Activated T-cell treated with anti-CD3 and anti-CD28 coated beads for 24 hours (primary cell): ENCODE measurements at regions not wholly inside any gene's neighbourhood (a gene's known extent, or its start where the extent isn't known, plus 50 kb on each side); places are given as distances from the start of the nearest gene placed in this dataset.

Source experiments
- DNase-seq: peaks from one replicate; pipeline ENCODE4 v3.0.0-alpha.2; 2020; ENCODE audit warnings: low read depth

GRCh38 chr3:103653996-103654395 is 1219.2 kb downstream of the ZPLD1 start:
- DNase-seq = no peak

DNA sequence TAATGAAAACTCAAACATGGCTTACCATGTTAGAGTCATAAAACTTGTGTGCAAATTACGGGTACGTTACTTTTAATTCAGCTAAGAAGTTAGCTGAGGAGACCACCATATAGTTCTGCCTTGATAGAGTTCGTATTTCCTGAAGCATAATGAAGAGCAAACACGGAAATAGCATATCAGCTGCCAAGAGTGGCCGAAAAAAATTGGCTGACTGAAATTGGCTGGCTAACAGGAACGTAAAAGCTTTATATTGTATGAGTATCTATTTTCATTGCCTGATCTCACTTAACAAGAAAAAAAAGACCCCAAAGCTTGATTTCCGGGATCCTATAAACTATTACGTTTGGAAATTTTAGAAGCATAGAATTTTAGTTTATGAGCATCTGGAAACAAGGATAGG is 1222.9 kb downstream of the ZPLD1 start:
- DNase-seq = no peak

DNA sequence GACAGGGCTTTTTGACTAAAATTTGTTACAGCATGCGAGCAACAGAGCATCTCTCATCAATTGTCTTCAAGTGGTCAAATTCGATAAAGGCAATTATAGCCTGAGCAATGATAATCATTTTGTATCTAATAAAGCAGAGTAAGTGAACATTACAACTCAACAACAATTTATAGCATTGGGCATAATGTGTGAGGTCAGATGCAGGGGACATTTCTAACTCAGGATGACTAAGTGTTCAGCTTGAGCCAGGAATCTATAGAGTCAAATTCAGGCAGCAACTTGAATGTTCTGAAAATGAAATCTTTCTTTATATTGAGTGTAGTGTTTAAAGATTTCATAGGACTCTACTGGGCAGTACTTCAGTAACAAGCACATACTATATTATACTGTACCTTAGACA is 1226.0 kb downstream of the ZPLD1 start:
- DNase-seq = no peak

GRCh38 chr3:103662591-103662990 is 1227.8 kb downstream of the ZPLD1 start:
- no peak for DNase-seq

- no peak for DNase-seq
These were observed 1237.5 kb downstream of the ZPLD1 start for GRCh38 chr3:103672346-103672745.

- no peak for DNase-seq
These were observed 1250.1 kb downstream of the ZPLD1 start for GRCh38 chr3:103684904-103685303.

- DNase-seq = no peak
These were observed 1251.1 kb downstream of the ZPLD1 start for GRCh38 chr3:103685939-103686338.

GRCh38 chr3:103690536-103690935 is 1255.7 kb downstream of the ZPLD1 start:
- DNase-seq = no peak

GRCh38 chr3:103693831-103694230 is 1259.0 kb downstream of the ZPLD1 start:
- no peak for DNase-seq

DNA sequence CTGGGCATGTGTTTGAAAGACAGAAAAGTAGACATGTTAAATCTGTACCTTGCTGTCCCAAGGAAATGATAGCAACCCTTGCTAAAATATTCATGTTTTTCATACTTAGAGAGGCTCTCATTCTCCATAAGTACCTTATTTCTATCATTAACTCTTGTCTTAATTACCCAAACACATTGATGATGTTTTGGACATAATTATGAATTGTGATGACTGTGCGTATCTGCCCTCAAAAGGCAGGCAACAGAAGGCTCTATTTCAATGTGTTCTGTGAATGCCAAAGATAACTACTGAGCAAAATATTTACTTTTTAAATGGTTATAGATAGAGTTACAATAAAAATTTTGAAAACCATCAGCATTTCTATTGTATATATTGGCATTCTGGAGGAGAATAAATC is 1263.8 kb downstream of the ZPLD1 start:
- no peak for DNase-seq

GRCh38 chr3:103699228-103699627 is 1264.4 kb downstream of the ZPLD1 start:
- no peak for DNase-seq

DNA sequence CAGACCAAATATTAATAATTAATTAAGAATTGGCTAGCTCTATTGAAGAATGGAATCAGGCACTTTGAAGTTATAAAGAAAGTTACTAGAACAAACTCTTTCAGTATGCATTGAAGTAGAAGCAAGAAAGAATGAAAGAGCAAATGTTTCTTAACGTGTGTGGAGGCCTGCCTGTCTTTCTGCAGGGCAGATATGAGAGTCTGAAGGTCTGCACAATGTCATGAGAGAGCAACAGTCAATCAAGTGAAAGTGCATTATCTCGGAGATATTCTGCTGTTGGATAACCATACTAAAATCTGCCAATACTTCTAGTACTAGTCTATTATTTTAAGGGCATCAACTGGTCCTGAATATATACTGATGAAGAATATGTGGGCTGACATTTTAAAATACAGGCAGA is 1270.8 kb downstream of the ZPLD1 start:
- no peak for DNase-seq

- DNase-seq = no peak
These were observed 1271.9 kb downstream of the ZPLD1 start for GRCh38 chr3:103706671-103707070.

DNA sequence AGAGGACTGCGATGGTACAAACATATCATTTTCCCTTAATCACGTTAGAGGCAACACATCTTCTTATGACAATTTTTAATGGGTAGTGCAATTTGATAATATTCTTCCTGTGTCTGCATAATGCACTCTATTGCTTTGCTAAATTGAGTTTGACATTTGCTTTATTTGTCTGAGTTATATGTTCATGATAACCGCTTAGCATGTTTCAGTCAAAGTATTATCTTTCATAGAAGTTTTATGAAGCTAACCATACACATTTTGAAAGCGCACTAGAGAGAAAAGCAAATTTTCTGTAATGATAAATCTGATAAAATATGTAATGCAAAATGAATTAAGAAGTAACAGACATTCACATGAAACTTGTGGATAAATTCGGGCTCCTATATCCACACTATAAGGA is 1276.9 kb downstream of the ZPLD1 start:
- no peak for DNase-seq

- no peak for DNase-seq
These were observed 1277.6 kb downstream of the ZPLD1 start for GRCh38 chr3:103712320-103713008.

DNA sequence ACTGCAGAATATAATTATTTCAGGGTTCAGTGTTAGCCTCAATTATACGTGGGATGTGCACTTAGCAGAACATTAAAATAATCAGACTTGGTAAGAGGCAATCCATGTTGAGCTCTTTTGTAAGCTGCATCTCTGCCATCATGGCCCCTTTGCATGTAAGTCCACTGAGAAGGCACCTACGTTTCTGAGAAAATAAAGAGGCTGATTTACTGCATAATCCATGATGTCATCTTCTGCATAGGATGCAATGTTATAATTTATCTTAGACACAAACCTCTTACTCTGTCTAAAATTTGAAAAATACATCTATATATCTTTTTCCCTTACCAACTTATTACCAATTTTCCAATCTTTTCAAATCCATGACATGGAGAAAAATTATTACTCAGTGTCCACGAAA is 1294.7 kb downstream of the ZPLD1 start:
- no peak for DNase-seq

GRCh38 chr3:103730744-103731143 is 1295.9 kb downstream of the ZPLD1 start:
- no peak for DNase-seq

DNA sequence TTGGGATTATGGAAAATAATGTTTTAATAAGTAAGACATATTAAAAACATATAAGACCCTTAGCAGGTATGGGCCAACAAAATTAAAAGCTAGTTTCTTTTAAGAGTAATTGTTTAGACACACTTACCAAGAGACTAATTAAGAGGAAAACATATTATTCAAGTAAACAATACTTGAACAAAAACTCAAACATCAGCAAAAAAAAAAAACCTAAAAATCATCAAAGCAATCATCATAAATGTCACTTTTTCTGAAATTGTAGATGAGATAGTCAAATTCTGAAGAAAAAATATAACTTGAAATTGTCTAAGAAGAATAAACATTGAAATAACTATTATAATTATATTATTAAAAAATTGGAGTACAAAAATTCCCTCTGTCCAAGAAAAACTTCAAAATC is 1318.2 kb downstream of the ZPLD1 start:
- no peak for DNase-seq

- no peak for DNase-seq
These were observed 1332.8 kb downstream of the ZPLD1 start for GRCh38 chr3:103767635-103768034.

DNA sequence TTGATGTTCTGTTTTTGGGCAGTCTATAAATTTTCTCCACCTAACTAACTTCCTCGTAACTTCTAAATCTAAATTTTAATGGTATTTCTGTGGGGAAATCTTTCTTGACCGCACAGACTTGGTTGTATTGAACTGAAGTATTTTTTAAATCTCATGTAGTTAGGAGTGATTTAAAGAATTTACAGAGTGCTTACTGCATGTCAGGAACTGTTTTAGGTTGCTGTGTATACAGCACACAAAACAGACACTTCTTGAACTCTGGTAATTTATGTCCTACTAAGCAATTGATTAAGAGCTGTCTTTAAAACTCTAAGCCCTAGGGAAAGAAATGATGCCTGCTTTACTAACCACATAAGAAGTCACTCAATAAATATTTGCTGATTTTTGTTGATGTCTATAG is 1350.2 kb downstream of the ZPLD1 start:
- DNase-seq = no peak

DNA sequence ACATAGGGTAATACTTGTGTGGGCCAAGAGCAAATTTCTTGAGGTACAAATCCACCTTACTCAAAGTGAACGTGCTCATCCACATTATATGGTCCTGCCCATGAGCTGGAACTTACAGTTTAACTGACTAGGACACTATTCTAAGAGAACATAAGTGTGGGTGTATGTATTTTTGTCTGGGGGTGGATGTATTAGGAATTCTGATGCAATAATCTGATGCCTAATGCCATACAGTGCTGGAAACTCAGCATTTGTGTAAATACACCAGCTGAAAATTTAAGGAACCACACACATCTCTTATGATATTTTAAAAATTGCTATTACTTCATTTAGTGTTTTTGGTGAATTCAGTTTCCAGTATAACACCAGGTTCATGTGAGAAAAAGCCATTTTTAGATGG is 1350.7 kb downstream of the ZPLD1 start:
- no peak for DNase-seq

GRCh38 chr3:103786296-103786695 is 1351.5 kb downstream of the ZPLD1 start:
- DNase-seq = no peak

DNA sequence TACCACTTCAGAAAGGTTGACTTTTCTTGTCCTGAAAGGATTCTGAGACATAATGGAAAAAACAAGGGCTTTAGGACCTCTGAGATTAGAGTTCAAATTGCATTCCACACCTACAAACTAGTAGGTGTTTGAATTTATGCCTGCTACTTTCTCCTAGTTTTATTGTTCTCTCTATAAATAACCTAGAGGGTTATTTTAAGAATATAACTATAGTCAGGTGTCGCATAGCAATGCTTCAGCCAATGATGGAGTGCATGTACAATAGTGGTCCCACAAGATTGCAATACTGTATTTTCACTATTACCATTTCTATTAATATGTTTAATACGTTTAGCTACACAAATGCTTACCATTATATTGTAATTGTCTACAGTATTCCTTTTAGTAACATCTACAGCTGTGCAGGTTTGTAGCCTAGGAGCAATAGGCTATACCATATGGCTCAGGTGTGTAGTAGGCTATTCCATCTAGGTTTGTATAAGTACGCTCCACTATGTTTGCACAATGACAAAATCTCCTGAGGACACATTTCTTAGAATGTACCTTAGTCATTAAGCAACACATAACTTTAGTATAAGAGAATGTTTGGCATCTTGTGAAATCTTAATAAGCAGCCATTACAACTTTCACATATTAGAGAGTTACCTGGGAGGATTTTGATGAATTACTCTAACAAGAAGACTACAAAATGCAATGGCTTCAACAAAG is 1352.5 kb downstream of the ZPLD1 start:
- DNase-seq = no peak

DNA sequence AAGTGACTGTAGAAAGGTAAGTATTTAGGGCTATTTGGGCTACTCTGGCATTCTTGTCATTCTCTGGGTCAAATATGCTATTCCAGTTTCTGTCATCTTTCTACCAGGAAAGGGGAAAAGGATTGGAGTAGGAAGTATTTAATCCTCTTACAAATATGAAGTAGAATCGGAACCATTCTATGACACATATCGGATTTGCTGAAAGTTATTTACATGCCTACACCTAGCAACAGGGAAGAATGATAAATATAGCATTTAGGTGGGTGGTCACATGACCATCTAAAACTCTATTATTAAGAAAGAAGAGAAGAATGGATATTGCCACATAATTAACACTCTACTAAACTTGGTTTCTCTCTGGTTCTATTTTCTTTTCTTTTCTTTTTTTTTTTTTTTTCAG is 1353.1 kb downstream of the ZPLD1 start:
- DNase-seq = no peak
